Neural crest cell (in vitro differentiated cells): ENCODE measurements at regions not wholly inside any gene's neighbourhood (a gene's known extent, or its start where the extent isn't known, plus 50 kb on each side); places are given as distances from the start of the nearest gene placed in this dataset.

Source experiments
- DNase-seq: peaks from one replicate; pipeline ENCODE4 v3.0.0; 2021; ENCODE audit warnings: low read depth, mixed read lengths, low spot score
- H3K27ac Mint-ChIP-seq: one replicate; pipeline ENCODE4 v1.8.0; 2021; ENCODE audit warnings: mild to moderate bottlenecking, mixed read lengths; ENCODE audit not compliant: unreplicated experiment
- H3K27me3 Mint-ChIP-seq: 2 replicates; pipeline ENCODE4 v1.8.0; 2021; ENCODE audit warnings: low read depth, mild to moderate bottlenecking, mixed read lengths
- H3K36me3 Mint-ChIP-seq: 2 replicates; pipeline ENCODE4 v1.8.0; 2021; ENCODE audit warnings: low read depth, mild to moderate bottlenecking, mixed read lengths
- H3K4me1 Mint-ChIP-seq: 2 replicates; pipeline ENCODE4 v1.8.0; 2021; ENCODE audit warnings: mixed read lengths
- H3K4me3 Mint-ChIP-seq: one replicate; pipeline ENCODE4 v1.8.0; 2021; ENCODE audit warnings: mild to moderate bottlenecking, mixed read lengths
- H3K9me3 Mint-ChIP-seq: 2 replicates; pipeline ENCODE4 v1.8.0; 2021; ENCODE audit warnings: mixed read lengths
- TF ChIP-seq, protein P1 (sequence below): fragments of 200-600 bp; sonication (generic); conservative IDR thresholded peaks from 2 replicates; pipeline ENCODE4 v1.5.0; 2021; ENCODE audit warnings: antibody characterized with exemption, mild to moderate bottlenecking

DNA sequence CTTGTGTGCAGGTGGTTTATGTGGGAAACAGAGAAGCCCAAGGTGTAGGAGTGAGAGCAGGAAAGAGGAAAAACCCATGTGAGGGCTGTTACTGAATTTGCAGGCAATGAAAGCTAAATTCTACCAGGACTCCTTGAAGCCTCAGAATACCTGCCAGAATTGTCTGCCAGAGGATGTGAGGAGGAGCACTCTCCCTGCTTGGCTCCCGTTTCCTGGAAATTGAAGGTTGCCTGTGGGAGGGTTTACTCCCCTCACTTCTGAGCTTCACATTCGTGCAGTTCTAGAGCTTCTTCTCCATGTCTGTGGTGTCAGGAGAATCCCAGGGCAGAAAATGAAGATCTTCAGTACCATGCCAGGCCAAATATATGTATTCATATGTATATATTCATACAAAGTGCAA is 220.8 kb upstream of the ZP4 start:
- DNase-seq = no peak
- no peak overlapping the region for H3K4me3 Mint-ChIP-seq
- H3K36me3 Mint-ChIP-seq = no peaks in the 10 kb centered on the region
- TF ChIP-seq, protein P1, sequence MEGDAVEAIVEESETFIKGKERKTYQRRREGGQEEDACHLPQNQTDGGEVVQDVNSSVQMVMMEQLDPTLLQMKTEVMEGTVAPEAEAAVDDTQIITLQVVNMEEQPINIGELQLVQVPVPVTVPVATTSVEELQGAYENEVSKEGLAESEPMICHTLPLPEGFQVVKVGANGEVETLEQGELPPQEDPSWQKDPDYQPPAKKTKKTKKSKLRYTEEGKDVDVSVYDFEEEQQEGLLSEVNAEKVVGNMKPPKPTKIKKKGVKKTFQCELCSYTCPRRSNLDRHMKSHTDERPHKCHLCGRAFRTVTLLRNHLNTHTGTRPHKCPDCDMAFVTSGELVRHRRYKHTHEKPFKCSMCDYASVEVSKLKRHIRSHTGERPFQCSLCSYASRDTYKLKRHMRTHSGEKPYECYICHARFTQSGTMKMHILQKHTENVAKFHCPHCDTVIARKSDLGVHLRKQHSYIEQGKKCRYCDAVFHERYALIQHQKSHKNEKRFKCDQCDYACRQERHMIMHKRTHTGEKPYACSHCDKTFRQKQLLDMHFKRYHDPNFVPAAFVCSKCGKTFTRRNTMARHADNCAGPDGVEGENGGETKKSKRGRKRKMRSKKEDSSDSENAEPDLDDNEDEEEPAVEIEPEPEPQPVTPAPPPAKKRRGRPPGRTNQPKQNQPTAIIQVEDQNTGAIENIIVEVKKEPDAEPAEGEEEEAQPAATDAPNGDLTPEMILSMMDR = no peak
- no peaks in the 10 kb centered on the region for H3K27me3 Mint-ChIP-seq
- H3K9me3 Mint-ChIP-seq = no peaks in the 10 kb centered on the region
- H3K27ac Mint-ChIP-seq = peak overlapping the region; percentile 48
- H3K4me1 Mint-ChIP-seq = peaks cover 20% of the 10 kb centered on the region

DNA sequence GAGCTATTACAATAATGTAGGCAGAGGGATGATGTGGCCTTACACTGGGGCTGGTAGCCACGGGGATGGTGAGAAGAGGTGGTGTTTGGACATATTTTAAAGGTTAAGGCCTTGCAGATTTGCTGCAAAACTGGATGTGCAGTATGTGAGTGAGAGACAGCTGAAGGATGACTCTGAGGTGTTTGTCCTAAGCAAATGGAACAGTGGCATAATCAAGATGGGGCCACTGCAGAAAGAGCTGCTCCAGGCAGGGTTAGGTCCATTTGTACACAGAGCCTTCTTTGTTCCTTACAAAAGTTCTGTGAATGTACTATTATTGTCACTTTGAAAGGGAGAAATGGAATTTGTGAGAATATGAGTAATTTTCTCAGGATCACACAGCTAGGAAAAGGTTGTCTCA is 220.4 kb upstream of the ZP4 start:
- Mint-ChIP-seq H3K4me3 (no peak overlapping the region), H3K27me3 (no peaks in the 10 kb centered on the region), H3K36me3 (no peaks in the 10 kb centered on the region), H3K27ac (peak overlapping the region; percentile 48), H3K9me3 (no peaks in the 10 kb centered on the region), H3K4me1 (peaks cover 18% of the 10 kb centered on the region)
- TF ChIP-seq, protein P1 = no peak
- no peak for DNase-seq

DNA sequence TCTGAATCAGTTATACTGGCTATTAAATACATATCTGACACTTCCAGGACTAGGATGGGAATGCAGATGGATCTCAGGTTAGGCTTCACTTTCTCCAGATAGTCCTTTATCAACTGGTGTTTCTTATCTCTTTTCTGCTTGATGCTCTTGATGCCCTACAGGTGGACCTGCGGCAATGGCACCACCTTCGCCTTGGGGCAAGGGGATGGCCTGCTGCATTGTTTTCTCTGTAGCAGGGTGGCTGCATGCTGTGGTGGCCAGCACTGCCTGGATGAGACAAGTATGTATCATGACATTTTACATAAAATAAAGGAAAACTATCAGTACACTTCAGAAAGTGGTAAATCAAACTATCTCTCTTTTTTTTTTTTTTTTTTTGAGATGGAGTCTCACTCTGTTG is 217.7 kb upstream of the ZP4 start:
- Mint-ChIP-seq H3K9me3 (no peaks in the 10 kb centered on the region), H3K4me1 (peaks cover 13% of the 10 kb centered on the region), H3K27ac (no peak overlapping the region), H3K36me3 (no peaks in the 10 kb centered on the region), H3K27me3 (no peaks in the 10 kb centered on the region), H3K4me3 (no peak overlapping the region)
- TF ChIP-seq, protein P1 = no peak
- no peak for DNase-seq

DNA sequence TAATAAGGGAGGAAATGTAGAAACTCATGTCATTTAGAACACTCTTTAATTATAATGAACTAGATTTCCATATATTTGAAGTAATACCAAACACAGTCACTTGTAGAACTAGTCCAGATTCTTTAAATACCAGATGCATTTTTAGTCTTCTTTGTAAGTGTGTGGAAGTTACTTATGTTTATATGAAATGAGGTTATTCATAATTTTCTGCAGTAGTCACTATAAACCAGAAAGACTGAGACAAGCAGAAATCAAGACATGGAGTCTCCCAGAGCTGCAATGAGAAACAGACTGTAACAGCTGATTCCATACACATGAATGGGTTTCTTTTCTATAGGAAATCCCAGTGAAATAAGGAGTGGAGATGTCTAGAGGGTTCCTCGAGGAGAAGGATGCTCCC is 216.6 kb upstream of the ZP4 start:
- TF ChIP-seq, protein P1 = no peak
- H3K36me3 Mint-ChIP-seq = no peaks in the 10 kb centered on the region
- DNase-seq = no peak
- no peaks in the 10 kb centered on the region for H3K9me3 Mint-ChIP-seq
- H3K4me1 Mint-ChIP-seq = peaks cover 13% of the 10 kb centered on the region
- H3K27ac Mint-ChIP-seq = no peak overlapping the region
- H3K4me3 Mint-ChIP-seq = no peak overlapping the region
- H3K27me3 Mint-ChIP-seq = no peaks in the 10 kb centered on the region

DNA sequence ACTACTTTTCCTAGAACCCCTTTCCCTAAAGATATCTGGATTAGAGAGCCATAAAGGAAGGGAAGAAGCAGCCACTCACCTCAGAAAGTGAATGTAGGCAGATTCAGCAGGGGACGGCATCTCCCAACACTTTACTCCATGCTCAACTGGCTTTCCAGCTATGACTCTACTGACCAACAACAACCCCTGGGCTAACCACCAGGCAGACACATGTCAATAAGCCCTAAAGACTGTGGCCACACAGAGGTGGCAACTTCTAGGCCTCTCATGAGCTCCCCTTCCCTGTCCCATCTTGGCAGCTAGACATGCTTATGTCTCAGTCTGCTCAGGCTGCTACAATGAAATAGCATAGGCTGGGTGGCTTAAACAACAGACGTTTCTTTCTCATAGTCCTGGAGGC is 214.0 kb upstream of the ZP4 start:
- Mint-ChIP-seq H3K9me3 (no peaks in the 10 kb centered on the region), H3K36me3 (no peaks in the 10 kb centered on the region), H3K4me3 (no peak overlapping the region), H3K27me3 (no peaks in the 10 kb centered on the region), H3K4me1 (no peaks in the 10 kb centered on the region), H3K27ac (no peak overlapping the region)
- TF ChIP-seq, protein P1 = no peak
- no peak for DNase-seq

DNA sequence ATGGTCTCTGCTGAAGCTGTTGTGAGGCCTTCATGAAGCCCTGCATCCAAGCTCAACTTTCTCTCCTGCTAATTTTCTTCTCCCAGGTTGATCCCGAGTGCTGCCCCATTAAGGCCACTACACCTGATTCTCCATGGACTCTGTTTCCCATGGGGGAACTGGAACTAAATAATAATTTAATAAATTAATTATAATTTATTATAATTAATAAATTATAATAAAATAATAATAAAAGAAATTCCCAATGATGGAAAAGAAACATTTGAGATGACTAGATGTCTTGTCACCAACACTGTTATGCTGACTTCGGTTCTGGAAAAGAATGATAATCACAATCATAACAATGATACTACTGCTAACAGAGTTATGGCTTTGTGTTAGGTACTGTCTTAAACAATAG is 211.2 kb upstream of the ZP4 start:
- TF ChIP-seq, protein P1 = no peak
- peaks cover 2% of the 10 kb centered on the region for H3K9me3 Mint-ChIP-seq
- DNase-seq = no peak
- H3K4me3 Mint-ChIP-seq = no peak overlapping the region
- no peaks in the 10 kb centered on the region for H3K36me3 Mint-ChIP-seq
- no peak overlapping the region for H3K27ac Mint-ChIP-seq
- no peaks in the 10 kb centered on the region for H3K27me3 Mint-ChIP-seq
- no peaks in the 10 kb centered on the region for H3K4me1 Mint-ChIP-seq
